ENCODE measurements at regions not wholly inside any gene's neighbourhood (a gene's known extent, or its start where the extent isn't known, plus 50 kb on each side); places are given as distances from the start of the nearest gene placed in this dataset.

DNA sequence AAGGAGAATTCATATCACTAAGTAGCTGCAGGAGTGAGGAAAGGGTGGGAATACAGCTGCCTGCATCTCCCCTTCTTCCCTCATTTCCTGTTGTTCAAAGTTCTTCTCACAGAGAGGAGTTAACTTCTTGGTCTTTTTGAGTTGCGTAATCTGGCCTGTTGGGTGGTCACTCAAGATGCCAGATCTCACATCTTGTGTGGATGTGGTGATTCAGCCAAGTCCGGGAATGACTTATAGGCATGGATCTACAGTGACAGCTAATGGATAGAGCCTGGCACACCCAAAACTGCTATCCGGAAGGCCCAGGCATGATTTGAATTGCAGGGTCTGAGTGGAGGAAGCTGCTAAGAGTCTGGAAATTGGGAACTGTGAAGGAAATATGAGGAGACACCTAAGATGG, 100.2 kb upstream of the SLC35B3 start:
- TF ChIP-seq, protein P1, sequence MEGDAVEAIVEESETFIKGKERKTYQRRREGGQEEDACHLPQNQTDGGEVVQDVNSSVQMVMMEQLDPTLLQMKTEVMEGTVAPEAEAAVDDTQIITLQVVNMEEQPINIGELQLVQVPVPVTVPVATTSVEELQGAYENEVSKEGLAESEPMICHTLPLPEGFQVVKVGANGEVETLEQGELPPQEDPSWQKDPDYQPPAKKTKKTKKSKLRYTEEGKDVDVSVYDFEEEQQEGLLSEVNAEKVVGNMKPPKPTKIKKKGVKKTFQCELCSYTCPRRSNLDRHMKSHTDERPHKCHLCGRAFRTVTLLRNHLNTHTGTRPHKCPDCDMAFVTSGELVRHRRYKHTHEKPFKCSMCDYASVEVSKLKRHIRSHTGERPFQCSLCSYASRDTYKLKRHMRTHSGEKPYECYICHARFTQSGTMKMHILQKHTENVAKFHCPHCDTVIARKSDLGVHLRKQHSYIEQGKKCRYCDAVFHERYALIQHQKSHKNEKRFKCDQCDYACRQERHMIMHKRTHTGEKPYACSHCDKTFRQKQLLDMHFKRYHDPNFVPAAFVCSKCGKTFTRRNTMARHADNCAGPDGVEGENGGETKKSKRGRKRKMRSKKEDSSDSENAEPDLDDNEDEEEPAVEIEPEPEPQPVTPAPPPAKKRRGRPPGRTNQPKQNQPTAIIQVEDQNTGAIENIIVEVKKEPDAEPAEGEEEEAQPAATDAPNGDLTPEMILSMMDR (IDR thresholded peaks at IDR 0.05; ENCODE audit: extremely low read depth in 1 of 2, insufficient read depth in 1 of 2, low read depth in 1 of 2, low read length in 2 of 2): no peak
- TF ChIP-seq POLR2A (IDR thresholded peaks at IDR 0.05; ENCODE audit: low read depth, low read length): no peak
- no peak for TF ChIP-seq JUN (IDR thresholded peaks at IDR 0.05; ENCODE audit: borderline replicate concordance, insufficient read depth, insufficient read length, low read depth)
- no peak for TF ChIP-seq EZH2 (IDR thresholded peaks at IDR 0.05; ENCODE audit: borderline replicate concordance, low read depth, low read length, severe bottlenecking)
- no peak for TF ChIP-seq POLR2AphosphoS5 (IDR thresholded peaks at IDR 0.05; ENCODE audit: insufficient read depth, low read depth, low read length)
- no peak for TF ChIP-seq FOS (IDR thresholded peaks at IDR 0.05; ENCODE audit: borderline replicate concordance, insufficient read depth, low read length)
- no peak for TF ChIP-seq GATA2 (IDR thresholded peaks at IDR 0.05; ENCODE audit: insufficient read depth, insufficient read length, low read depth, low read length)
- TF ChIP-seq MYC (IDR thresholded peaks at IDR 0.05; ENCODE audit: low read depth, low read length): no peak
- TF ChIP-seq, protein P2, sequence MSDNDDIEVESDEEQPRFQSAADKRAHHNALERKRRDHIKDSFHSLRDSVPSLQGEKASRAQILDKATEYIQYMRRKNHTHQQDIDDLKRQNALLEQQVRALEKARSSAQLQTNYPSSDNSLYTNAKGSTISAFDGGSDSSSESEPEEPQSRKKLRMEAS (IDR thresholded peaks at IDR 0.05; ENCODE audit: insufficient read depth, insufficient read length): no peak
